Natural killer cell treated with Interleukin-12 subunit alpha and Interleukin-12 subunit beta and Interleukin-15 and Interleukin-18, amount 100 ng/mL, for 72 hours (primary cell): ENCODE measurements at regions not wholly inside any gene's neighbourhood (a gene's known extent, or its start where the extent isn't known, plus 50 kb on each side); places are given as distances from the start of the nearest gene placed in this dataset.

ENCODE experiments used
- ATAC-seq, 2 donors: fragments of 150-1000 bp; cut with Tn5 transposase in 1 of 2; sonication (Bioruptor Pico), chemical (Tn5 transposase) in 1 of 2; 2 replicates each; pipeline ENCODE4 v1.10.0; 2021
- DNase-seq: peaks from one replicate; pipeline ENCODE4 v3.0.0; 2022; ENCODE audit warnings: low spot score
- H3K27ac Mint-ChIP-seq, 2 donors: 1 replicate in 1 of 2; 2 replicates in 1 of 2; pipeline ENCODE4 v1.8.0; 2022; ENCODE audit warnings: mixed read lengths in 2 of 2, mild to moderate bottlenecking in 1 of 2, moderate library complexity in 1 of 2
- H3K27me3 Mint-ChIP-seq, 2 donors: 1 replicate in 1 of 2; 2 replicates in 1 of 2; pipeline ENCODE4 v1.8.0; 2022; ENCODE audit warnings: mixed read lengths in 2 of 2
- H3K36me3 Mint-ChIP-seq: one replicate; pipeline ENCODE4 v1.8.0; 2022; ENCODE audit warnings: mixed read lengths
- H3K4me1 Mint-ChIP-seq, 2 donors: 1 replicate in 1 of 2; 2 replicates in 1 of 2; pipeline ENCODE4 v1.8.0; 2022; ENCODE audit warnings: low read depth in 2 of 2, mixed read lengths in 2 of 2, mild to moderate bottlenecking in 1 of 2
- H3K4me3 Mint-ChIP-seq: one replicate; pipeline ENCODE4 v1.8.0; 2022; ENCODE audit warnings: mixed read lengths
- H3K9me3 Mint-ChIP-seq: 2 replicates; pipeline ENCODE4 v1.8.0; 2022; ENCODE audit warnings: mixed read lengths

- H3K27me3 Mint-ChIP-seq: no peaks in the 10 kb centered on the region
- H3K4me1 Mint-ChIP-seq: peaks cover 18 to 21% of the 10 kb centered on the region in 2 donors
- DNase-seq (no peak), ATAC-seq (peak in 1 of 2 donors; percentile 74)
- H3K4me3 Mint-ChIP-seq: peak overlapping the region; percentile 38
- H3K27ac Mint-ChIP-seq: peak overlapping the region in 1 of 2 donors; percentile 28
- H3K9me3 Mint-ChIP-seq: no peaks in the 10 kb centered on the region
- H3K36me3 Mint-ChIP-seq: no peaks in the 10 kb centered on the region
Observed at GRCh38 chr14:86501611-86502010, 971.7 kb downstream of the FLRT2 start.

DNA sequence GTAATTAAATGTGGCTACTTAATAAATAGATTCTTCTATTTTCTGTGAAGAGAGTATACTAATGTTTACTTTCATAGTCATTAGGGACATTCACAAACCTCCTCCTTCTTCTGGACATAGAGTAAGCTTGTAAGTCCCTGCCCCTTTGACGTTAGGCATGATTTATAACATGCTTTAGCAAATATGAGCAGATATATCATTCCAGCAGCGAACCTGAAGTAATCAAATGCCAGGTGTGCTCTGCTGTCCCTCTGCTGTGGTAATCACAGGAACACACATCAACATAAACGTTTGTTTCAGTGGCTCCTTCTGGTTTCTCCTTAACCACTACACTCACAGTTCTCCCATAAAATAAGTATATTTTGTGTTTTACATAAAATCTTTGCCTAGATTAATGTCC is 961.8 kb downstream of the FLRT2 start:
- Mint-ChIP-seq H3K27ac (no peak overlapping the region), H3K36me3 (no peaks in the 10 kb centered on the region), H3K4me3 (no peak overlapping the region), H3K4me1 (no peaks in the 10 kb centered on the region), H3K27me3 (no peaks in the 10 kb centered on the region), H3K9me3 (no peaks in the 10 kb centered on the region)
- DNase-seq (no peak), ATAC-seq (no peak)

- H3K9me3 Mint-ChIP-seq: no peaks in the 10 kb centered on the region
- DNase-seq (no peak), ATAC-seq (no peak)
- H3K36me3 Mint-ChIP-seq: no peaks in the 10 kb centered on the region
- no peaks in the 10 kb centered on the region for H3K27me3 Mint-ChIP-seq
- no peak overlapping the region for H3K4me3 Mint-ChIP-seq
- H3K27ac Mint-ChIP-seq: no peak overlapping the region
- H3K4me1 Mint-ChIP-seq: no peaks in the 10 kb centered on the region
Observed at GRCh38 chr14:86481104-86481503, 951.2 kb downstream of the FLRT2 start.

GRCh38 chr14:86464341-86464740 is 934.4 kb downstream of the FLRT2 start:
- Mint-ChIP-seq H3K4me1 (peaks cover 0 to 6% of the 10 kb centered on the region in 2 donors), H3K27ac (no peak overlapping the region), H3K4me3 (no peak overlapping the region), H3K9me3 (no peaks in the 10 kb centered on the region), H3K36me3 (no peaks in the 10 kb centered on the region), H3K27me3 (no peaks in the 10 kb centered on the region)
- ATAC-seq (no peak), DNase-seq (no peak)

DNA sequence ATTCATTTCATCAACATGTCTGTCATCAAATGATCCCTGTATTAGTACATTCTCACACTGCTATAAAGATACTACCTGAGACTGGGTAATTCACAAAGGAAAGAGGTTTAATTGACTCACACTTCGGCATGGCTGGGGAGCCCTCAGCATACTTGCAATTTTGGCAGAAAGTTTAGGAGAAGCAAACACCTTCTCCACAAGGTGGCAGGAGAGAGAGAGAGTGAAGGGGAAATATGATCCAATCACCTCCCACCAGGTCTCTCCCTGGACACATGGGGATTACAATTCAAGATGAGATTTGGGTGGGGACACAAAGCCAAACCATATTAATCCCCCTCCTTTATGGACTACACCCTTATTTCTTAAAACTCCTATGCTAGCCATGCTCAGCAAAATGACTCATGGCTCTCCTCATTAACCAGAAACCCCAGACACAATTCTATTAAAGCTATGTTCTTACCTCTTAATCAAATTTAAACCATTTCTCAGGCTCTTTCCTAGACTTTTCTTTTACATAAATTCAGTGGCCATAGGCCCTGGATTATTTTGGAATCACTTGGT is 932.3 kb downstream of the FLRT2 start:
- Mint-ChIP-seq H3K27me3 (no peaks in the 10 kb centered on the region), H3K9me3 (no peaks in the 10 kb centered on the region), H3K4me1 (peaks cover 0 to 6% of the 10 kb centered on the region in 2 donors), H3K36me3 (no peaks in the 10 kb centered on the region), H3K4me3 (no peak overlapping the region), H3K27ac (no peak overlapping the region)
- DNase-seq (peak; percentile 62), ATAC-seq (no peak)

GRCh38 chr14:86457481-86458135 is 927.7 kb downstream of the FLRT2 start:
- Mint-ChIP-seq H3K27me3 (no peaks in the 10 kb centered on the region), H3K4me1 (peaks cover 0 to 6% of the 10 kb centered on the region in 2 donors), H3K27ac (no peak overlapping the region), H3K4me3 (no peak overlapping the region), H3K9me3 (no peaks in the 10 kb centered on the region), H3K36me3 (no peaks in the 10 kb centered on the region)
- DNase-seq: no peak
- no peak for ATAC-seq

DNA sequence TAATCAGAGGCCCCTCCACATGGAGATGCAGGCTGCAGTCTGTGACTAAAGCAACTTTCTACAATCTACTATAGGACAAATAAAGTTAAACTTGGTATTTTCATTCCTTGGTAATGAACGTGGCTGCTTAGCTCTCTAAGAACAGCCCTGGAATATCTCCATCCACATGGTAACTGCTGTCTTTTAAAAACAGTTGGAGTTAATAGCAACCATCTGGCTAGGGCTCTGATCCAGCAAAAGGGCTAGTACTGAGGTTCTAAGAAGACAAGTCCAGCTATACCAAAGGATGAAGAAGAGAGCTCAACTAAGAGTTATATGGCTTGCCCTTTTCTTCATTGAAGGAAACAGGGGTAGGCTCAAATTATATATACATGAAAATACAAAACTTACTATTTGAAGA is 920.1 kb downstream of the FLRT2 start:
- H3K4me1 Mint-ChIP-seq: no peaks in the 10 kb centered on the region
- ATAC-seq (no peak), DNase-seq (no peak)
- H3K36me3 Mint-ChIP-seq: no peaks in the 10 kb centered on the region
- H3K4me3 Mint-ChIP-seq: no peak overlapping the region
- no peaks in the 10 kb centered on the region for H3K27me3 Mint-ChIP-seq
- no peaks in the 10 kb centered on the region for H3K9me3 Mint-ChIP-seq
- H3K27ac Mint-ChIP-seq: no peak overlapping the region

DNA sequence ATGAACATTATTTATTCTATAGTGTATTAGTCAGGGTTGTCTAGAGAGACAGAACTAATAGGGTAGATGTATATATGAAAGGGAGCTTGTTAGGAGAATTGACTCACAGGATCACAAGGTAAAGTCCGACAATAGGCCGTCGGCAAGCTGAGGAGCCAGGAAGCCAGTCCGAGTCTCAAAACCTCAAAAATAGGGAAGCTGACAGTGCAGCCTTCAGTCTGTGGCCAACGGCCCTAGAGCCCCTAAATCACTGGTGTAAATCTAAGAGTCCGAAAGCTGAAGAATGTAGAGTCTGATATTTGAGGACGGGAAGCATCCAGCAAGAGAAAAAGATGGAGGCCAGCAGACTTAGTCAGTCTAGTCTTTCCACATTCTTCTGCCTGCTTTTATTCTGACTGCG is 912.2 kb downstream of the FLRT2 start:
- Mint-ChIP-seq H3K4me3 (no peak overlapping the region), H3K4me1 (no peaks in the 10 kb centered on the region), H3K9me3 (no peaks in the 10 kb centered on the region), H3K36me3 (no peaks in the 10 kb centered on the region), H3K27me3 (no peaks in the 10 kb centered on the region), H3K27ac (no peak overlapping the region)
- ATAC-seq (no peak), DNase-seq (no peak)

- H3K4me1 Mint-ChIP-seq: peaks cover 3 to 5% of the 10 kb centered on the region in 2 donors
- H3K4me3 Mint-ChIP-seq: no peak overlapping the region
- H3K36me3 Mint-ChIP-seq: no peaks in the 10 kb centered on the region
- H3K9me3 Mint-ChIP-seq: peaks cover 3% of the 10 kb centered on the region
- no peak for DNase-seq
- ATAC-seq: no peak
- H3K27me3 Mint-ChIP-seq: no peaks in the 10 kb centered on the region
- H3K27ac Mint-ChIP-seq: no peak overlapping the region
Observed at GRCh38 chr14:86430853-86431252, 900.9 kb downstream of the FLRT2 start.

GRCh38 chr14:86423214-86423613 is 893.3 kb downstream of the FLRT2 start:
- no peaks in the 10 kb centered on the region for H3K36me3 Mint-ChIP-seq
- no peak for DNase-seq
- no peak overlapping the region for H3K27ac Mint-ChIP-seq
- H3K9me3 Mint-ChIP-seq: no peaks in the 10 kb centered on the region
- no peaks in the 10 kb centered on the region for H3K4me1 Mint-ChIP-seq
- no peak overlapping the region for H3K4me3 Mint-ChIP-seq
- no peak for ATAC-seq
- H3K27me3 Mint-ChIP-seq: no peaks in the 10 kb centered on the region

- Mint-ChIP-seq H3K27ac (no peak overlapping the region), H3K4me1 (no peaks in the 10 kb centered on the region), H3K4me3 (no peak overlapping the region), H3K27me3 (no peaks in the 10 kb centered on the region), H3K9me3 (no peaks in the 10 kb centered on the region), H3K36me3 (no peaks in the 10 kb centered on the region)
- ATAC-seq (peak in 1 of 2 donors; percentile 48), DNase-seq (no peak)
Observed at GRCh38 chr14:86420131-86420530, 890.2 kb downstream of the FLRT2 start.

GRCh38 chr14:86414146-86414545 is 884.2 kb downstream of the FLRT2 start:
- H3K4me3 Mint-ChIP-seq: no peak overlapping the region
- ATAC-seq (no peak), DNase-seq (no peak)
- H3K9me3 Mint-ChIP-seq: peaks cover 3% of the 10 kb centered on the region
- no peaks in the 10 kb centered on the region for H3K36me3 Mint-ChIP-seq
- no peaks in the 10 kb centered on the region for H3K4me1 Mint-ChIP-seq
- no peaks in the 10 kb centered on the region for H3K27me3 Mint-ChIP-seq
- H3K27ac Mint-ChIP-seq: no peak overlapping the region

DNA sequence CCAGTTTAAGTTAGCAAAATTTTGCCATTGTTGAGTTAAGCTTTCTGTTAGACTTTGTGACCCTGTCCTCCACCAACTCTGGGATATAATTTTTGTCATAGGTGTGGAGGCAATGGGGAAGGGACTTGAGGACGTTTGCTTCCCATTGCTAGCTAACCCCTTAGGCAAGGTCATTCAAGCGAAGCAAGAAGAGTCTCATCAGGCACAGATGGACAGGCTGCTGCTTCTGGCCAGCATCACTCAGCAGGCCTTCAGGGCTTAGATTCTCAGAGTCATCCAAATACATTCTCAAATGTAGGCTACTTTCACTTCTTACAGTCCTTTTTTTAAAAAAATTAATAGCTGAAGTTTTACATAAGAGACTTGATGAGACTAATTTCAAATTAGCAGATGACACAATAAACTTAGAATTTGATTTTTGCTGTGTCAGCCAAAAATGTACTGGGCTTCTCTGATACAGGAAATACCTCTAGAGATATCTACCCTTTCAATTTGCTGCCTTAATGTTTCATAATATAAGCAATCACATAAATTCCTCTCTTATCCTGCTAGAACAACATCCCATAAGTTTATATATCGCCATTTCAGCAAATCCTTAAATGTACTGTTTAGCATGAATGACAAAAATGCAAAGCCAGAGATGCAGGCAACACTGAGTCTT is 875.2 kb downstream of the FLRT2 start:
- DNase-seq: no peak
- ATAC-seq: no peak
- Mint-ChIP-seq H3K4me3 (no peak overlapping the region), H3K9me3 (no peaks in the 10 kb centered on the region), H3K27ac (no peak overlapping the region), H3K4me1 (no peaks in the 10 kb centered on the region), H3K27me3 (no peaks in the 10 kb centered on the region), H3K36me3 (no peaks in the 10 kb centered on the region)

GRCh38 chr14:86404425-86404824 is 874.5 kb downstream of the FLRT2 start:
- DNase-seq (no peak), ATAC-seq (no peak)
- no peaks in the 10 kb centered on the region for H3K27me3 Mint-ChIP-seq
- H3K36me3 Mint-ChIP-seq: no peaks in the 10 kb centered on the region
- no peak overlapping the region for H3K4me3 Mint-ChIP-seq
- peaks cover 3% of the 10 kb centered on the region for H3K9me3 Mint-ChIP-seq
- no peak overlapping the region for H3K27ac Mint-ChIP-seq
- no peaks in the 10 kb centered on the region for H3K4me1 Mint-ChIP-seq
